ENCODE measurements at regions not wholly inside any gene's neighbourhood (a gene's known extent, or its start where the extent isn't known, plus 50 kb on each side); places are given as distances from the start of the nearest gene placed in this dataset.

DNA sequence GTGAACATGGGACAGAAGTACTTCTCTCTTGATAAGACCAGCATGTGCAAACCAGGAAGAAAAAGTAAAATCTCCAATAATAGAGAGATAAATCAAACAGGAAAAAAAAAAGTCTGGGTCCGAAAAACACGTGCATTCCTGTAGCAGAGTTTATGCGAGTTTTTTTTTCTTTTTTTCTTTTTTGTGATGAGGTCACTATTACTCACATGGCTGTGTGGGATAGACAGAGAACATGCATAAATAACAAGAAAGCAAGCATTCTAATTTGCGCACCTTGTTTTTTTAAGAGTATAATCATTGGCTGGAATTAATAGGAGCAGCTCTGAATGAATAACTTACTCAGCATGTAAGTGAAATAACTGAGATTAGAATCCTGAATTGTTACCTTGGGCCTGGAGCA lies 91.9 kb upstream of the CPM start:
- TF ChIP-seq CTCF (IDR thresholded peaks at IDR 0.05; ENCODE audit: insufficient read depth, low read depth, low read length) (no peak), EZH2 (IDR thresholded peaks at IDR 0.05; ENCODE audit: insufficient read depth, low read length) (no peak)
